CD14-positive monocyte (primary cell): ENCODE measurements at regions not wholly inside any gene's neighbourhood (a gene's known extent, or its start where the extent isn't known, plus 50 kb on each side); places are given as distances from the start of the nearest gene placed in this dataset.

ENCODE experiments used
- DNase-seq, 3 donors: peaks; one replicate each; pipeline ENCODE4 v3.0.0-alpha.2; 2011 to 2022
- H2AFZ ChIP-seq: 2 replicates; pipeline ENCODE4 v1.6.0; 2012; ENCODE audit warnings: mild to moderate bottlenecking, low read depth, low read length, inconsistent platforms; ENCODE audit not compliant: insufficient read depth, poor library complexity, severe bottlenecking
- H3K27ac ChIP-seq, 2 donors: 1 replicate in 1 of 2; 2 replicates in 1 of 2; pipeline ENCODE4 v1.5.1; 2012 to 2013; ENCODE audit warnings: low read length in 2 of 2, control low read depth in 1 of 2, inconsistent platforms in 1 of 2, low read depth in 1 of 2, mild to moderate bottlenecking in 1 of 2
- H3K27me3 ChIP-seq, 2 donors: one replicate each; pipeline versions ENCODE4 v1.6.0 to v1.6.1; 2011 to 2013; ENCODE audit warnings: low read length in 2 of 2; ENCODE audit not compliant: control insufficient read depth in 2 of 2, insufficient read depth in 2 of 2
- H3K36me3 ChIP-seq, 2 donors: replicated peaks in 1 of 2; 1 replicate in 1 of 2; 2 replicates in 1 of 2; pipeline versions ENCODE4 v1.5.1 to v1.6.1; 2012 to 2013; ENCODE audit warnings: low read length in 2 of 2, control low read depth in 1 of 2, inconsistent platforms in 1 of 2, mild to moderate bottlenecking in 1 of 2; ENCODE audit not compliant: insufficient read depth in 2 of 2, control insufficient read depth in 1 of 2
- H3K4me1 ChIP-seq, 2 donors: 1 replicate in 1 of 2; 2 replicates in 1 of 2; pipeline versions ENCODE4 v1.5.1 to v1.6.1; 2012 to 2013; ENCODE audit warnings: low read length in 2 of 2, control low read depth in 1 of 2, inconsistent platforms in 1 of 2, mild to moderate bottlenecking in 1 of 2, moderate library complexity in 1 of 2; ENCODE audit not compliant: insufficient read depth in 2 of 2, control insufficient read depth in 1 of 2
- H3K4me2 ChIP-seq: replicated peaks from 2 replicates; pipeline ENCODE3; 2012; ENCODE audit warnings: low read length, moderate library complexity, mild to moderate bottlenecking; ENCODE audit not compliant: poor library complexity, severe bottlenecking; ENCODE audit errors: extremely low read depth
- H3K4me3 ChIP-seq, 3 experiments: fragments of 200-600 bp in 1 of 3; sonication (generic) in 1 of 3; replicated peaks in 1 of 3; 1 replicate in 2 of 3; 2 replicates in 1 of 3; pipeline ENCODE4 v1.5.1; 2011 to 2013; ENCODE audit warnings: low read length in 3 of 3, mild to moderate bottlenecking in 3 of 3, control low read depth in 2 of 3, low read depth in 2 of 3, inconsistent platforms in 1 of 3, moderate library complexity in 1 of 3
- H3K79me2 ChIP-seq: 2 replicates; pipeline ENCODE4 v1.6.0; 2012; ENCODE audit warnings: mild to moderate bottlenecking, control low read depth, inconsistent platforms, low read length, moderate library complexity; ENCODE audit not compliant: insufficient read depth
- H3K9ac ChIP-seq: 2 replicates; pipeline ENCODE4 v1.6.0; 2017; ENCODE audit warnings: low read length, mild to moderate bottlenecking; ENCODE audit not compliant: insufficient read depth, poor library complexity, severe bottlenecking
- H3K9me3 ChIP-seq, 2 donors: replicated peaks in 1 of 2; 1 replicate in 1 of 2; 2 replicates in 1 of 2; pipeline versions ENCODE4 v1.5.1 to v1.6.1; 2012 to 2013; ENCODE audit warnings: low read length in 2 of 2, control low read depth in 1 of 2; ENCODE audit not compliant: control insufficient read depth in 1 of 2, insufficient read depth in 1 of 2
- H4K20me1 ChIP-seq: 2 replicates; pipeline ENCODE4 v1.6.0; 2012; ENCODE audit warnings: mild to moderate bottlenecking, low read length, control low read depth, moderate library complexity; ENCODE audit not compliant: insufficient read depth
- H3K27ac Mint-ChIP-seq, 7 donors: one replicate each; pipeline ENCODE4 v1.8.0; 2020; ENCODE audit warnings: mild to moderate bottlenecking in 7 of 7, mixed read lengths in 7 of 7, moderate library complexity in 6 of 7, inconsistent platforms in 2 of 7
- H3K27me3 Mint-ChIP-seq, 3 donors: one replicate each; pipeline ENCODE4 v1.8.0; 2021 to 2022; ENCODE audit warnings: low read depth in 3 of 3, mild to moderate bottlenecking in 3 of 3, mixed read lengths in 3 of 3, moderate library complexity in 3 of 3, inconsistent platforms in 1 of 3
- H3K36me3 Mint-ChIP-seq, 2 donors: one replicate each; pipeline ENCODE4 v1.8.0; 2020; ENCODE audit warnings: mixed read lengths in 2 of 2, inconsistent platforms in 1 of 2, mild to moderate bottlenecking in 1 of 2
- H3K4me1 Mint-ChIP-seq: one replicate; pipeline ENCODE4 v1.8.0; 2020; ENCODE audit warnings: mild to moderate bottlenecking, mixed read lengths
- H3K4me3 Mint-ChIP-seq, 2 donors: one replicate each; pipeline ENCODE4 v1.8.0; 2020; ENCODE audit warnings: mild to moderate bottlenecking in 2 of 2, mixed read lengths in 2 of 2, moderate library complexity in 1 of 2
- H3K9me3 Mint-ChIP-seq, 7 donors: one replicate each; pipeline ENCODE4 v1.8.0; 2020 to 2022; ENCODE audit warnings: mixed read lengths in 7 of 7, mild to moderate bottlenecking in 6 of 7, moderate library complexity in 6 of 7, inconsistent platforms in 2 of 7
- CTCF ChIP-seq: fragments of 200-600 bp; IDR thresholded peaks from one replicate; pipeline ENCODE4 v1.8.0; 2022; ENCODE audit warnings: antibody characterized with exemption, mild to moderate bottlenecking
- intact Hi-C, 2 donors: fragments of 100-400 bp; cut with micrococcal nuclease; formaldehyde crosslinking; loops; one replicate each; pipeline versions ENCODE4 v1.15.0 to v1.15.1; 2023

GRCh38 chr2:52289741-52290140, 1257.8 kb upstream of the NRXN1 start:
- Histone ChIP-seq H3K4me1 (no peaks in the 10 kb centered on the region), H3K4me2 (no peak overlapping the region), H3K4me3 (no peak overlapping the region), H2AFZ (no peak overlapping the region), H3K27ac (no peak overlapping the region), H3K27me3 (no peaks in the 10 kb centered on the region), H4K20me1 (no peaks in the 10 kb centered on the region), H3K36me3 (no peaks in the 10 kb centered on the region), H3K9me3 (peaks cover 6 to 7% of the 10 kb centered on the region in 2 donors), H3K79me2 (no peaks in the 10 kb centered on the region), H3K9ac (no peak overlapping the region)
- Mint-ChIP-seq H3K27me3 (no peaks in the 10 kb centered on the region), H3K9me3 (peaks cover 0 to 9% (median 7%) of the 10 kb centered on the region in 7 donors), H3K4me1 (no peaks in the 10 kb centered on the region), H3K36me3 (no peaks in the 10 kb centered on the region), H3K4me3 (no peak overlapping the region), H3K27ac (no peak overlapping the region)
- intact Hi-C loops = no loop called here
- no peak for DNase-seq
- no peak for TF ChIP-seq CTCF

- TF ChIP-seq CTCF = no peak
These were observed 1256.7 kb upstream of the NRXN1 start for GRCh38 chr2:52288596-52288995.

More at GRCh38 chr2:52288596-52288995, 1256.7 kb upstream of the NRXN1 start:
- H3K4me1 Mint-ChIP-seq = no peaks in the 10 kb centered on the region
- no peaks in the 10 kb centered on the region for H3K27me3 Mint-ChIP-seq
- H3K27ac Mint-ChIP-seq = no peak overlapping the region
- Histone ChIP-seq H3K4me2 (no peak overlapping the region), H3K9me3 (peaks cover 8 to 11% of the 10 kb centered on the region in 2 donors), H3K79me2 (no peaks in the 10 kb centered on the region), H3K4me1 (no peaks in the 10 kb centered on the region), H3K27ac (no peak overlapping the region), H3K9ac (no peak overlapping the region), H3K36me3 (no peaks in the 10 kb centered on the region), H4K20me1 (no peaks in the 10 kb centered on the region), H2AFZ (no peak overlapping the region), H3K27me3 (no peaks in the 10 kb centered on the region), H3K4me3 (no peak overlapping the region)
- H3K36me3 Mint-ChIP-seq = no peaks in the 10 kb centered on the region
- DNase-seq = no peak
- intact Hi-C loops = no loop called here
- H3K4me3 Mint-ChIP-seq = no peak overlapping the region
- H3K9me3 Mint-ChIP-seq = peaks cover 0 to 9% (median 7%) of the 10 kb centered on the region in 7 donors
